ENCODE measurements at regions not wholly inside any gene's neighbourhood (a gene's known extent, or its start where the extent isn't known, plus 50 kb on each side); places are given as distances from the start of the nearest gene placed in this dataset.
"Not testable (repeated sequence)": the region's sequence is repeated elsewhere in the genome, so short reads cannot be mapped to it uniquely, and the experiment has no call there.

DNA sequence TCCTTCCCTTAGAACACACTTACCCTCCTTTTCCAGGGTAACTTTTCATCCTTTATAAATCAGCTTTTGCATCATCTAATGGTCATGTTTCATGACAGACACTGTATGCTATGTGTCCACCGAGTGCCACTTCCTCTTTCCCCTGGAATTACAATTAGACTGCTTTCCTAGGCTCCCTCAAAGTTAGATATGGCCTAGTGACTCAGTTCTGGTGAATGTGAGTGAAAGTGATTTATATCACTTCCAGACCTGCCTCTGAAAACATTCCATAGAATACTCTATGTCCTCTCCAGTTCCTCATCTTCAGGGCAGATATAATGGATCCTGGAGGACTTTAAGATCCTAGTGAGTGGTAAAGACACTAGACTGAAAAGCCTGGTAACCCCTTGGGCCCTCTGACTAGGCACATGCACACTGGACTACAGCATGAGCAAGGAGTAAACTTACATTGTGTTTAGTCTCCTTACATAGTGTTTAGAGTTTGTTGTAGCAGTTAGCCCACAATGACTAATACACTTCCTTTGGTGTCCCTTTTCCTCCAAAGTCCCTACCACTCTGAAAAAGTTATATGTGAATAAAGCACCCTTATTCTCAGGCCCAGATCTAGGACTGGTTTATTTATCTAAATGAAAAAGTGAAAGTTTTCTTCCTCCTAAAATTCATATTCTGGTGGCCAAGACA lies 59.3 kb downstream of the GPR88 start:
- DNase-seq, result no peak

DNA sequence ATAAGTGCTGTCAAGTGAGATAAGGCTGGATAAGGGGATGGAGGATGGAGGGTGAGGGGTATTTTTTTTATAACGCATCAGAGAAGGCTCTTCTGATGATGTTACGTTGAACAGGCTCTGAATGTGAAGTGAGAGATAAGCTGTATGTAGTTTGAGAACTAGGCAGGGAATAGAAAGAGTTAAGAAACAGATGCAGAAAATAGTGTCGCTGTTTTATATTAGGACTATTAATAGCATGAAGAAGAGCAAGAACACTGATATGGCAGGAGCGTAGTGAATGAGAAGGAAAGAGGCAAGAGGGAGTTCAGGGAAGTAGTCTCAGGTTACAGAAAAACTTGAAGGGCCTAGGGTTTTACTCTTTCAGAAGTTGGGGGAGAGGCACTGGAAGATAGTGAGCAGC lies 59.8 kb downstream of the GPR88 start:
- no peak for DNase-seq

DNA sequence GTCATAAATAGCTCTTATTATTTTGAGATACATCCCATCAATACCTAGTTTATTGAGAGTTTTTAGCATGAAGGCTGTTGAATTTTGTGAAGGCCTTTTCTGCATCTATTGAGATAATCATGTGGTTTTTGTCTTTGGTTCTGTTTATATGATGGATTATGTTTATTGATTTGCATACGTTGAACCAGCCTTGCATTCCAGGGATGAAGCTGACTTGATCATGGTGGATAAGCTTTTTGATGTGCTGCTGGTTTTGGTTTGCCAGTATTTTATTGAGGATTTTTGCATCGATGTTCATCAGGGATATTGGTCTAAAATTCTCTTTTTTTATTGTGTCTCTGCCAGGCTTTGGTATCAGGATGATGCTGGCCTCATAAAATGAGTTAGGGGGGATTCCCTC lies 62.4 kb downstream of the GPR88 start:
- DNase-seq, result not testable (repeated sequence)

DNA sequence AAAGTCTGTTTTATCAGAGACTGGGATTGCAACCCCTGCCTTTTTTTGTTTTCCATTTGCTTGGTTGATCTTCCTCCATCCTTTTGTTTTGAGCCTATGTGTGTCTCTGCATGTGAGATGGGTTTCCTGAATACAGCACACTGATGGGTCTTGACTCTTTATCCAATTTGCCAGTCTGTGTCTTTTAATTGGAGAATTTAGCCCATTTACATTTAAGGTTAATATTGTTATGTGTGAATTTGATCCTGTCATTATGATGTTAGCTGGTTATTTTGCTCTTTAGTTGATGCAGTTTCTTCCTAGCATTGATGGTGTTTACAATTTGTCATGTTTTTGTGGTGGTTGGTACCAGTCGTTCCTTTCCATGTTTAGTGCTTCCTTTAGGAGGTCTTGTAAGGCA lies 64.1 kb downstream of the GPR88 start:
- not testable (repeated sequence) for DNase-seq

DNA sequence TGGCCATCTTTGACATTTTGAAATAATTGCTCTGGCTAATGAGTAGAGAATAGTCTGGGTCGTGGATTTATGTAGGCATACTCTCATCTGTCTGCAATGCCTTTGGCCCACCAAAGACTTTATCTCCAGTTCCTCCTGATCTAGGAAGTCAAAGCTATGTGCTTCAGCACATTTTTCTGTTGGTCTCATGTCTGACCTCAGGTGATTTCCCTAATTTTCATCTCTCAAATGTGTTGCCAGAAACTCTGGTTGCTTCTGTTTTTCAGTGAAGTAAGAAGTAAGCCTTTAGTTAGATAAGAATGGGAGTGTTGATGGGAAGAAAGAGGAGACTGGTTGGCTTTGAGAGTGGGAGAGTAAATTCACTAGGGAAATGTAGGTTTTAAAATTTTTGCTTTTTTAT lies 66.4 kb downstream of the GPR88 start:
- DNase-seq, result no peak

DNA sequence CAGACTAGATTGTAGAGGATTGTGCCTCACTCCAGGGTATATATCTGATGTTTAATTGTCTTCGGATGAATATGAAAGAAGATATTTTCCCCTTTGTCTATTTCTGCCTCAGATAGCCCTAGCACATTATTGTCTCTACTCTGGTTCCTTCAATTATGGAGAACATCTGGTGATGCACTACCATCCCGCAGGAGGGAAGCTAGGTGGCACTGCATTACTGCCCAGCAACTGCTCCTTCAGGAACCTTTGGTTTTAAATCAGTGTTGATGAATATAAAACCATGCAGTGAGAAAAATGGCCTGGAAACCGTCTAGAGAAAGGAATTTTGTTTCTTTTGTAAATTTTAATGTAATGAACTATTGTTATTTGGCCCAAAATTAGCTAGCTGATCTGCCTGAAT lies 68.5 kb downstream of the GPR88 start:
- peak; percentile 22 to 62 for DNase-seq

DNA sequence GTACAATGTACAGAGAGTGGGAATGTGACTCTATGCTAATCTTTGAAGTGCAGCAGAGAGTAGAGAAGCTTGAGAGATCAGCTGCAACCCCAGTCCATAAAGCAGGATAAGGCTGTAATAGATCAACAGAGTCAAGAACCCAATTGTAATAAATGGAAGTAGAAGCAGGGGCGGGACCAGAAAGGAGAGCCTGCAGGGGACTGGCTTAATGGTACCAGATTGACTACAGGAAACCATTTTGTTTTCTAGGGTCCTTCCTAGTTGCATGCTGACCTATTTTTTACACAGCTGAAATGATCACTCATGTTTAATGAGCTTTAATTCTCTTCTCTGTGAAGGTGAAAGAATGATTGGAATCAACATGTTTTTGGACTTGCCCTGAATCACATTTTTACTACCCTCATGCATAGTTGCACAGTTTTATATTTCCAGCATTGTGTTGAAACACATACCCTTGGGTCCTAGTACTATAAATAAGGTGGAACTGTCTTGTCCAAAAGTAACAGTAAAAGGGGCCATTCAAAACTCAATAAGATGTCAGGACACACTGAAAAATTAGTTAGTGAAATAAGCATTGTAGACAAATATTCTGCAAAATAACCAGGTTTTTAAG lies 69.8 kb downstream of the GPR88 start:
- DNase-seq, result no peak

DNA sequence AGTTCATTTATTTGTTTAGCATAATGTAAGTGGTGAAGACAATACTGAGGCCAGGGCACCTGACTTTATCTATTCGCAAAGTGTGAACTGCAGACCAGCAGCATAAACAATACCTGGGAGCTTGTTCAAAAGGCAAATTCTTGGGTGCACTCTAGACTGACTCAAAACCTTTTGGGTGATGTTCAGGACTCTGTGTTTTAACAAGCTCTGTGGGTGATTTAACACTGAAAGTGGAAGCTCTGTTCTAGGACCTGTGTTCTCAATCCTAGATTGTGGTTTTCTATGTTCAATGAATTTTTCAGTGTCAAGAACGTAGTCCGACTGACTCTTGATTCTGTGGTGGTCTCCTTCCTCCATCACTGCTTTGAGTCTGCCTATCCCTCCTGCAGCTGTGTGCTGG lies 71.9 kb downstream of the GPR88 start:
- DNase-seq, result no peak

DNA sequence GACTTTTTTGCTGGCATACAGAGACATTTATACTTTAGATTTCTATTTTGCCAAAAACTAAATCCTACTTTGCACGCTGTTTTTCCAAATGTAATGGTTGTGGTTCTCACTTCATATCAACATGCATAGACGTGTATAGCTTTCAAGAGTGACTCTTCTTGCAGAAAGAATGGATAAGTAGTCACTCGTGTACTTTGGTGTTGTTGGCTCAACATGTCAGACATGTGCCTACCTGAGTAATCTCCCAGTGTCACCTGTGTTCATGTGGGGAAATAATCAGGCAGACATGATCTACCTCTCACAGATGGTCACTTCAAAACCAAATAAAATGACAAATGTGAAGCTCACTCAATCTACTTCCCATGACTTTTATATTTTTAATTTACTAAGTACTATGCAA lies 73.1 kb downstream of the GPR88 start:
- DNase-seq, result no peak

DNA sequence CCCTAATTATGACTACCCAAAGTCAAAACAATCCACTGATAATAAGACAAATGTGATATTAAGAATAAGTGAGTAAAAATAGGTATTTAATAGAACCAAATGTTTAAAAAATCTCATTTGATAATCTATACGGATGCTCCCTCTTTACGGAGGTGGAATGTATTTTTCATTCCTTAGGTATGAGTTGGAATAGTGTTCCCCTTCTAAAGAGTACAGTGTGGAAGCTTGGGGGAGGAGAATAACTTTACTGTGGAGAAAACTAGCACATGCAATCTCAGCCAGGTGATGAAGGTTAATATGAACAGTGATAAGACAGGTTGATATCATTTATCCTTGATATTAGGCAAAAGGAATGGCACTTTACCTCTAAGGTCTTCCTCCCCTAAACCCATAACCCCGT lies 74.6 kb downstream of the GPR88 start:
- DNase-seq, result no peak

DNA sequence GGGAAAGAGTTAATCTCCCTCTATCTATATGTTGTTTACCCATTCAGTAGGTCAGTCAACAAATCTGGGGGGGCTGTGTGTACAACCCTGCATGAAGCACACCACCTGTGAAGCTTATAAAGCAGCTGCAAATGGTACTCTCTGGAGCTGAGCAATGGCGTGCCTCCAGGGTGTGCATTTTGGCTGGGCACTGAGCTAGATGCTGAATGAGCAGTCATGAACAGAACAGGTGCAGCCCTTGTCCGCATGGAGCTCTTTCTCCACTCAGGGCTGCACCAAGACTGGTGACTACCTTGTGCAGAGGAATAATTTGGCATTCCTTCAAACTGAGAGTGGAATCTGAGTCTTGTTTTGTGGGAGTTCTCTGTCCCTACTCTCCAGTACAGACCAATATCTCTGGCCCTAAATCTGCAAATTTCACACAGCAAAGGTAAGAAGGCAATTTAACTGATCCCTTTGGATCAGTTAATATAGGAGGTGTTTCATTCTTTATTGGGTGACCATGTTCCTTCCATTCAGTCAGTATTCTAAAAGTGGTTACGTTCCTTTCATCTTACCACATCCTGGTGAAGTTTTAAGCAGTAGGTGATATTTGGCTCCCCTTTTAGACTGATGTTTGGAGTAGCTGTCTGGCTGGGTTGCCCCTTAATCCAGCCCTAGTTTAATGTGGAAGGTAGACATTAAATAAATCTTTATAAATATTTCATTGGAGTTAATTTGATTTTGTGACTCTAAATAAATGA lies 76.0 kb downstream of the GPR88 start:
- DNase-seq, result no peak

DNA sequence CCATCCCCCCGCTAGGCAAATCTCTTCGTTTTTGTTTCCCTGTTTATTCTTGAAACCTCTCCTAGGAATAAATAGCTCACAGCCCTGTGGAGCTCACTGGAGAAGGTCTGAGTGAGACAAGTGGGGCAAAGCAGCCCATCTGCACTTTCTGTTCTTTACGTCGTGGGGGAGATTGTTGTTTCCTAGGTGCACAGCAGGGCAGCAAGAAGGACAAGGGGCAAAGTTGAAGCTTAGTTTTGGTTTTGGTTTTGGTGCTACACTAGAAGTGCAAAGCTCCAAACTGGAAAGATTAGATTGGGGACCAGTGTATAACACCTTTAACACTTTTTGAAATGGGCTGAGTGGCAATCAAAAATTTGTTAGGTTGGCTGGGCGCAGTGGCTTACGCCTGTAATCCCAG lies 76.6 kb downstream of the GPR88 start:
- DNase-seq, result no peak

DNA sequence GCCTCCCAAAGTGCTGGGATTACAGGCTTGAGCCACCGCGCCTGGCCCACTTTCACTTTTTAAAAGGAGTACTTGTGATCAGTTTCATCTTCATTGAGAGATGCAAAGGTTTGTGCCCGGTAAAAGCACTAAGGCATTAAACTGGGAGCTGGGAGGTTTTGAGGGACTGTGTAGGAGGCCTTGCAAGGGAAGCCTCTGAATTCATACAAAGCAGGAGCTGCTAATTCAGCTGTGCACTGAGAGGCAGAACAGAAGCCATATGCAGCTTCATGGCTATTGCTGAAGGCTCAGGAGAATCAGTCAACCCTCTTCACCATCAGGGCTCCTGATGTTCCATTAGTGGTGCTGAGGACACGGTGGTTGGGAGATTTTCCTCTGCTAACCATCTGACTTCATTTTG lies 77.7 kb downstream of the GPR88 start:
- DNase-seq, result no peak

DNA sequence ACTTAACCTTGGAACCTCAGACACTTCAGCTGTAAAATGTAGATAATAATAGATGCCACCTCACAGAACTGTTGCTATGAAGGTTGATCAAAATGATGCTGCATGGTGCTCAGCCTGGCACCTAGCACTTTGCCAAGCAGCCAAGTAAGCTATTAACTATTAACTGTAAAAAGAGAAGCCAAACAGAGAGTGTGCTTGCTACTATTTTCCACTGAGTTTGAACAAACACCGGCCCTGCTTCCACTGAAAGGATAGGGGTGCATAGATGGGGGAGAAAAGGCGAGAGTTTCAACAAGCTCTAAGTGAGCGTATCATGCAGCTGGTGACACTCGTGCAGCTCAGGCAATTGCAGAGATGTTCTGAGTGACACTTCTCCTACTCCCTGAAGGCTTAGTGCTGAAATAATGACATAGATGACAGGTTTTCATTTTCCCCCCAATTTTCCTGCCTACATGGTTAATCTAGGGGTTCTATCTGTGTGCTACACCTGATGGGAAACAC lies 78.2 kb downstream of the GPR88 start:
- no peak for DNase-seq

DNA sequence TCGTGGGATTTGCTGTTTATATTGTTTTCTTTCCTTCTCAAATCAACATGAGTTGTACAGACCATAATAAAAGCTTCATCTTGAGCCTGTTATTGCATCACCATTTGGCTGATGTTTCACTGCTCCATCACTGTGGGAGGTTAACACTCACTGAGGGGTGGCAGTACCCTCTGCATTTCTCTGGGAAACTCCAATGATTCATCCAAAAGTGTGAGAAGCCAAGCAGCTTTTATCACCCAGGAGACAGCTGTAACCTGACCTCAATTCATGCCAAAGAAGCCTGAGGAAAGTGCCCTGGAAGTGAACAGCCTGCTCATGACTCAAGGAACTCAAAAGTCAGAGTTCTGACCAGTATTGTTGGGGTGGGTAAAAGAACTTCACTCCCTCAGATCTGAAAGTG lies 84.1 kb downstream of the GPR88 start:
- peak in 1 of 2 experiments; percentile 15 for DNase-seq

DNA sequence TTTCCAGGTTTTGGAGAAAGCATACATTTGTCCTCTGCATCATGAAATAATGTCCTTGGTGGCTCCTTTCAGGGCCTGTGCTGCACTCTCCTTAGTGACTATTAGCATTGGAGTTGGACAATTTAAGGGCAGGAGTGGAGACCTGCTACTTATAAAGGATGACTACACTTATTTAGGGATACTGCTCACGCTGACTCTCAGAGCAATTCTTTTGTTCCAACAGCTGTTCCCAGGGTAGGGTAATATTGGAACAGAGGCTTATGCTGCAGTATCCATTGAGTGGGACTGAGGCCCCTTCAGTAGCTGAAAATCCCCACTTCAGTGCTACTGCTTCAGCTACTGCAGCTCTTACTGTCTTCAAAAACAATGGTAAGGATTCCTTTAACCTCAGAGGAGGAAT lies 84.6 kb downstream of the GPR88 start:
- DNase-seq, result peak; percentile 11 to 78

DNA sequence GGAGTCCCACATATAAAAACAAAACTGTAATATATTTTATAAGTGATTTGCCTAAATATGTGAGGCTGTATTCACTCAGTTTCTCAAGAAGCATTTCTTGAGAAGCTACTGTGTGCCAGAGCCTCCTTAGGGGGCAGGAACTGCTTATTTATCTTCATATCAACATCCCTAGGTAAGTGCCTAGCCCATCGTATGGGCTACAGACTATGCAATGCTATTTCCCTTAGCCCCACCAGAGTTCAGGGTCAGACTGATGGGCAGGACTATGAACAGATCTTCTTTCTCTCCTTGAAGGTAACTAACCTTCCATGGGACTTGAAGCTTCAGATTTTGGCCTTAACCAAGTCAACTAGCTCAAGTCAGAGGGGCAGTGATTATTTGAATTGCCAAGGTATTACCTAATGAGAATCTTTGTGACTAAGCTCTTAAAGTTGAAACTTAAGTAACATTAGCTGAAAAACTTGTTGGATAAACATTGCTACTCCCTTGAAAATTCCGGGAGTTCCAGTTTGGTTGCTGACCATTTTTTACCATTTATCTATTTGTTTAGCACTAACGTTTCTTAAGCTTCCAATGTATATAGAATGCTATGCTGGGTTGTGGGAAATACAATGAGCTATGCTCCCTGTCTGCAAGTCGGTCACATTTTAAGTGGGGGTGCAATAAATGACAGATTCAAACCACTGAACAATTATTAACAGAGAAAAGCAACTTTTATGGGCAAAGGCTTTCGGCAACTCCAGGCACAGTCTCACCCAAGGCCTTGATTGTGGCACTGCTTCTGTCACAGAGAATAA lies 85.2 kb downstream of the GPR88 start:
- no peak for DNase-seq

DNA sequence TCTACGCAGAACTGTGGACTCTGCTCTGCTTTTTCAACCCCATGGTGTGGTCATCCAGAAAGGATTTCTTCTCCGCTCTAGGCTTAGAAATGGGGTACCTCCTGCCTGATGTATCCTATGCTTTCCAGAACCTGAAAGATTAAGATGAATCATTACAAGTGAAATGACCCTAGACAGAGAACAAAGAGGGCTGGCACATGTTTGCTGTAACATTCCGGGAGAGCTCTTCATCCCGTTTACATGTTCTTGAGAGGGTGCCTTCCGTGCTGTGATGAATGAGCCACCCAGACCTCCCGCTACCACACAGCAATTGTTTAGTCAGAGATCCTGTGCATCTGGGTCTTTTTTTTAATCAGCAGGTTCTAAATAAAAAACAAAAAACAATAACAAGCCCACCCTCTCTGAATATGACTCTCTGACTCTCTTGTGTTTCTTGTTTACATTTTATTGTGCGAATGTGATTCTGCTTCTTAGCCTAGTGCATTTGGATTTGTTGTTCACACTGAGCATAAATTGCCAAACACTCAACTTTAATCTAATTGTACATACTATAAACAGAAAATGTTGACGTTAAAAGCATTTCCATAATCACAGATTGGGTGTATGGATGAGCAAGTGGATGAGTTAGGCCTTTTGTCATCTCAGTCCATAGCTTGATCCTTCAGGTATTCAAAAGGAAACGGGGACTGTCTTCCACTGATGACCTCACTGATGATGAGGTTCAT lies 87.1 kb downstream of the GPR88 start:
- DNase-seq, result no peak

DNA sequence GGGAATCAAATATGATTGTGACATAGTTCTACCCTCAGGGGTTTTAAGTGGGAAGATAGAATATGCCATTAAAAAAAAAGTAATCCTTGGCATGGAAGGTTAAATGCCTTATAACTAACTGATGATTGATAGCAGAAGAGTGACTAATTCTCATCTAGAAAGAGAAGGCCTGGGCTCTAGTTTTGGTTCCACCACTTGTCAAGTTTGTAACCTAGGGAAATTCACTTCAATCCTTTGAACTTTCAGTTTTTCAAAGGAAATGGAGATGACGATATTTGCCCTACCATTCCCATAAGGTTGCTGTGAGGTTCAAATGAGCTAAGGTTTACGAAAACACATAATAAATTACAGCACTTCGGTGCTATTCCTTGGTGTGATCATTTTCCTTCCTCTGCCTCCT lies 88.5 kb downstream of the GPR88 start:
- no peak for DNase-seq

DNA sequence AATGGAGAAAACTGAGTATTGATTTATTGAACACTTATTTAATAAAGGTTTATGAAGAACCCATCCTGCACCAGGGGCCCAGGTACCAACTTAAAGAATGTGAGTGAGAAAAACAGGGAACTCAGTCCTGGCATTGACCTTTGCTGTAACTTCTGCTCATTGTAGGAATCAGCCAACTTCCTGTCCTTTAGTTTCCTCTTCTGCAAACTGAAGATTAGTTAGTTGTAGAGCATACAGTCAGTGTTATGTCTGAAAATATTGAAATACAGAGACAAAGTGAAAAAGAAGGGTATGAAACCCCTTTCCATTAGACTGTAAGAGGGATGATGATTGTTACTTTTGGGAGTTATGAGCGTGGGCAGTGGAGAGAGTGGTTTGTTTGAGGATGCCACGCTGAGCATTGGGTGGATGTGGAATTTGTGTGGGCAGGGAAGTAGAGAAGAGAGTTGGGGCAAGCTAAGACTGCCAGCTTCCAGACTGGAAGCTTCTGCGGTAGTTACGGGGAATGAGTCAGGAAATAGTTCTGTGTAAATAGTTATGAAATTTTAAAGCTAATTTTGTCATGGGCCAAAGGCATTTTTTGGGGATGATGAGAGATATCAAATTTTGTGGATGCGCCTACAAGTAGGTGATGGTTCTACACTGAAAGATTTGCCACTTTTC lies 89.2 kb downstream of the GPR88 start:
- no peak for DNase-seq

DNA sequence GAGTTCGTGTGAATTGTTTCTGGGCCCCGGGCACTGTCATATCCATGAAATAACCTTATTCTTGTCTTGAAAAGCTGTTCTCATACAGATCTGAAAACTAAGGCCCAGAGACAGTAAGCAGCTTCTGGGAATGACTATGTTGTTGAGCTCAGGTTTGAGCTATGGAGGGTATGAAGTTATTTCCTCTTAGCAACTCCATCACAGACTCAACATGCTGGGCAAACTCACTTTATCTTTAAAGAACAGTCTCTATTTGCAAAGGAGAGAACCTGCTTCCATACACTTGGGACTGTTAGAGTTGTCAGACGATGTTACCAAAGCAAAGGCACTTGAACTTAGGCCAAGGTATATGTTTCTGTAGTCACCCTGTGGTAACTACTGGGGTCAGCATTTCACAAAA lies 90.0 kb downstream of the GPR88 start:
- DNase-seq, result no peak

DNA sequence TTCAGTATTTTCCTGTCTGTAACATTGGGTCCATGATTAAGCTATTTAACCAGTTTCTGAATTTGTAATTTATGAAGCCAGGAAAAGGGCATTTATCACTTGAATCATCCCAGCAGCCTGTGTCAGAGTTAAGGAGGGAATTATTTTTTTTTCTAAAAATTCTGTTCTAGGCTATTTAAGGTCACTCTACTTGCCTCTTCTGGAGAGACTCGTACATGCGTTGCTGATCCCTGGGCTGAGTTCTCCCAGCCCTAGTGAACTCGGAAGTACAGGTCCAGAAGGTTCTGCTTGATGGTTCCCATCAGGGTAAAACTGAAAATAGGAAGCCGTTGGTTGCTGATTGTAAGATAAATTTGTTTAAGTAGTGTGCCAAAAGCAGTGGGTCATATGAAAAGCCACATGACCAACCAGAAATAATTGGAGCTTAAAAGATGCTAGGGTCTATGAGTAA lies 90.7 kb downstream of the GPR88 start:
- DNase-seq, result no peak
